HG03558 (cell line): ENCODE measurements at regions not wholly inside any gene's neighbourhood (a gene's known extent, or its start where the extent isn't known, plus 50 kb on each side); places are given as distances from the start of the nearest gene placed in this dataset.
"Not testable (repeated sequence)": the region's sequence is repeated elsewhere in the genome, so short reads cannot be mapped to it uniquely, and the experiment has no call there.

Source experiments
- ATAC-seq: cut with Tn5 transposase; IDR thresholded peaks from one replicate; pipeline ENCODE4 v1.9.1; 2021; ENCODE audit warnings: moderate number of reproducible peaks; ENCODE audit not compliant: unreplicated experiment; ENCODE audit errors: extremely low read depth

- not testable (repeated sequence) for ATAC-seq
Observed at GRCh38 chr3:103531327-103531726, 1096.5 kb downstream of the ZPLD1 start.

- no peak for ATAC-seq
Observed at GRCh38 chr3:103532986-103533385, 1098.2 kb downstream of the ZPLD1 start.

GRCh38 chr3:103554451-103554850 is 1119.6 kb downstream of the ZPLD1 start:
- no peak for ATAC-seq

DNA sequence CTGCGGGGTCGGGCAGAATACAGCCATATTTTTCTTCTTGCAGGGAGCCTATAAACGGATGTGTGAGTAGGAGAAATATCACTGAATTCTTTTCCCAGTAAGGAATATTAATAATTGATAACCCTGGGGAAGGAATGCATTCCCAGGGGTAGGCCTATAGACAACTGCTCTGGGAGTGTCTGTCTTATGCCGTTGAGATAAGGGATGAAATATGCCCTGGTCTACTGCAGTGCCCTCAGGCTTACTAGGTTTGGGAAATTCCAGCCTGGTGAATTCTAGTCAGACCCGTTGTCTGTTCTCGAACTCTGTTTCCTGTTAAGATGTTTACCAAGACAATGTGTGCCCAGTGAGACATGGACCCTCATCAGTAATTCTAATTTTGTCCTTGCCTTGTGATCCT is 1129.3 kb downstream of the ZPLD1 start:
- not testable (repeated sequence) for ATAC-seq

DNA sequence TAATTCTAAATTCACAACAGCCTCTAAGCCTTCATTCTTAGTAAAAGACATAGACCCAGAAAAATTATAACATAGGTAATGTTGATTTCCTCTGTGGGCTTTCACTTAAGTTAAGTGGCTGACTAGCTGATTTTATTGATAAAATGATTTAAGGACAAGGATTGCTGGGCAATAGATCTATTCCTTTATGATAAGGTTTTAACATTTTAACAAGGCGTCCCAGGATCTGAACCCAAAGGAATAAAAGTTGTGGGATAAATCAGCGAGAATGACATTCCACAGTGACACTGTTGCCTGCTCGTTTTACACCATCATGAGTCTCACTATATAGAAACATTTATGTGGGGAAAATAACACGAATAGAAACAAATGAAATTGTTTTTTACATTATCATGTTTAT is 1151.0 kb downstream of the ZPLD1 start:
- no peak for ATAC-seq

DNA sequence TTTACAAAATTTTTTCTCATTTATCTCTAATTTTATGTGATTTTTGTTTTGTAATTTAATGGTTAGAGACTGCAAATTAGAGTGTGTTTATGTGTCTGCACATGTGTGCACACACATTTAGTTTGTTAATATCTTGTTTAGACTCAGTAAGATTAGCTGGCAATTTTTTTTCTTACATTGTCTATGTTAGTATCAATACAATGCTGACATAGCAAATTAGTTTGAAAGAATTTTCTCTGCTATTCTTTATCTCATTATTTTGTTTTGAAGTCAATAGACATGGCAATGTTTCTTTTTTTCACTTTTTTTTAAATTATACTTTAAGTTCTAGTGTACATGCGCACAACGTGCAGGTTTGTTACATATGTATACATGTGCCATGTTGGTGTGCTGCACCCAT is 1155.0 kb downstream of the ZPLD1 start:
- ATAC-seq = no peak

DNA sequence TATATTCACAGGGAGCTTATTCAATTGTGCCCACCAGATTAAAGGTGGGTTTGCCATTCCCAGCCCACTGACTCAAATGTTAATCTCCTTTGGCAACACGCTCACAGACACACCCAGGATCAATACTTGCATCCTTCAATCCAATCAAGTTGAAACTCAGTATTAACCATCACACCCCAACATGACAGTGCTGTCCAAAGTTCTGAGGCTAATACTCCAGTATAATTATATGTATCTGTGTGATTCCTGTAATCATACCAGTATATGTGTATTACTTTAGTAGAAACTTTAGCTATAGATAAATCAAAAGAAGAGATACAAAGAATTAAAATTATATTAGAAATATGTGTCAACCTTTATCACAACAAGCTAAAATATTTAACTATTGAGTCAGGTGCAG is 1166.0 kb downstream of the ZPLD1 start:
- no peak for ATAC-seq

- no peak for ATAC-seq
Observed at GRCh38 chr3:103601666-103602065, 1166.9 kb downstream of the ZPLD1 start.

GRCh38 chr3:103609472-103609871 is 1174.7 kb downstream of the ZPLD1 start:
- ATAC-seq = no peak

GRCh38 chr3:103613397-103614156 is 1178.8 kb downstream of the ZPLD1 start:
- ATAC-seq = no peak

DNA sequence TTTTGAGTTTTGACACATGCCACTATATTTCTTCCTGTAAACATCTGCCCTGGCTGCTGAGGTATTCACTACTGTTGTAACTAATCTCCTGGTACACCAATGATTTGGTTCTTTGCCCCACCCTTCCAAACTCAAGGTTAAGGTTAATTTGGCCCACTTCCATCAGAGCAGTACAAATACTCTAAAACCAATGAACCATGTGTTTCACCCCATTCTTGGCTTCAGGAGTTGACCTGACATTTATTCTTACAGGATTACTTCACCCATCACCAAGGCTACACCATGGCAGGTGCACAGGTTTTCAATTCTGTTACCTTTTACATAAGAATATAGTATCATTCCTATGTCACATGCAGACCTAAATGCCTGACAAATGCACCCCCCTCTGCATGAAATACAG is 1179.9 kb downstream of the ZPLD1 start:
- ATAC-seq = no peak

DNA sequence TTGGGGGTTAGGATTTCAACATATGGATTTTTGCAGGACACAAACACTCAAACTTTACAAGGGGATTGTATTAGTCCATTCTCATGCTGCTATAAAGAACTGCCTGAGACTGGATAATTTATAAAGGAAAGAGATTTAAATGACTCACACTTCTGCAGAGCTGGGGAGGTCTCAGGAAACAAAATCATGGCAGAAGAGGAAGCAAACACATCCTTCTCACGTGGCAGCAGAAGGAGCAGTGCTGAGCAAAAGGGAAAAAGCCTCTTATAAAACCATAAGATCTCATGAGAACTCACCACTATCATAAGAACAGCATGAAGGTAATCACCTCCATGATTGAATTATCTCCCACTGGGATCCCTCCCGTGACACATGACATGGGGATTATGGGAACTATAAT is 1183.1 kb downstream of the ZPLD1 start:
- no peak for ATAC-seq

DNA sequence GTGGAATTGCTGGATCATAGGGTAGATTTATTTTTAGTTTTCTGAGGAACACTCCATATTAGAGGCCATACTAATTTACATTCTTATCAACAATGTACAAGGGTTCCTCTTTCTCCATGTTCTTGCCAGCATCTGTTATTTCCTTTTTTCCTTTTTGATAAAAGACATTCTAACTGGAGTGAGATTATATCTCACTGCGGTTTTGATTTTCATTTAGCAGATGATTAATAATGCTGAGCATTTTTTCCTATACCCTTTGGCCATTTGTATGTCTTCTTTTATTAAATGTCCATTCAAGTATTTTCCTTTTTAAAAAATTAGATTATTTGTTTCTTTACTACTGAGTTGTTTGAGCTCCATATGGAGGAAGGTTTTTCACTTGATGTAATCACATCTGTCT is 1189.5 kb downstream of the ZPLD1 start:
- ATAC-seq = no peak

GRCh38 chr3:103629391-103629790 is 1194.6 kb downstream of the ZPLD1 start:
- ATAC-seq = no peak

GRCh38 chr3:103644450-103644849 is 1209.6 kb downstream of the ZPLD1 start:
- ATAC-seq = no peak

- no peak for ATAC-seq
Observed at GRCh38 chr3:103653996-103654395, 1219.2 kb downstream of the ZPLD1 start.

DNA sequence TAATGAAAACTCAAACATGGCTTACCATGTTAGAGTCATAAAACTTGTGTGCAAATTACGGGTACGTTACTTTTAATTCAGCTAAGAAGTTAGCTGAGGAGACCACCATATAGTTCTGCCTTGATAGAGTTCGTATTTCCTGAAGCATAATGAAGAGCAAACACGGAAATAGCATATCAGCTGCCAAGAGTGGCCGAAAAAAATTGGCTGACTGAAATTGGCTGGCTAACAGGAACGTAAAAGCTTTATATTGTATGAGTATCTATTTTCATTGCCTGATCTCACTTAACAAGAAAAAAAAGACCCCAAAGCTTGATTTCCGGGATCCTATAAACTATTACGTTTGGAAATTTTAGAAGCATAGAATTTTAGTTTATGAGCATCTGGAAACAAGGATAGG is 1222.9 kb downstream of the ZPLD1 start:
- no peak for ATAC-seq

DNA sequence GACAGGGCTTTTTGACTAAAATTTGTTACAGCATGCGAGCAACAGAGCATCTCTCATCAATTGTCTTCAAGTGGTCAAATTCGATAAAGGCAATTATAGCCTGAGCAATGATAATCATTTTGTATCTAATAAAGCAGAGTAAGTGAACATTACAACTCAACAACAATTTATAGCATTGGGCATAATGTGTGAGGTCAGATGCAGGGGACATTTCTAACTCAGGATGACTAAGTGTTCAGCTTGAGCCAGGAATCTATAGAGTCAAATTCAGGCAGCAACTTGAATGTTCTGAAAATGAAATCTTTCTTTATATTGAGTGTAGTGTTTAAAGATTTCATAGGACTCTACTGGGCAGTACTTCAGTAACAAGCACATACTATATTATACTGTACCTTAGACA is 1226.0 kb downstream of the ZPLD1 start:
- no peak for ATAC-seq

- no peak for ATAC-seq
Observed at GRCh38 chr3:103662591-103662990, 1227.8 kb downstream of the ZPLD1 start.

GRCh38 chr3:103672346-103672745 is 1237.5 kb downstream of the ZPLD1 start:
- no peak for ATAC-seq

DNA sequence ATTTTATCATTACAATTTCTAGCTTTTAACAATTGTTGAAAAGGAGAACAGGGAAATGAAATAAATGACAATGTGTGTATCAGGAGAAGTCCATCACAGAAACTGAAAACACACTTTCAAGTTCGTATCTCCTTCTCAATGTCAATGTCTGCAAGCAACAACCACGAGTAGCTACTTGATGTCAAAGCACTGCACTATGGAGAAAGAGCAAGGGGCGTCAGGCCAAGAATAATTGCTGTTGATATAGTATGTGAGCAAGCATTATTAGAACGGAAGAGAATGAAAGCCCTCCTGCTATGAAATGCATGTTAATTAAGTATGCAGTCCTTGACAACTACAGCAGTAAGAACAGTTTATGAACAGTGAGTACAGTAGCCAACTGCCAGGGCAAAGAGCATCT is 1250.1 kb downstream of the ZPLD1 start:
- ATAC-seq = no peak

GRCh38 chr3:103685939-103686338 is 1251.1 kb downstream of the ZPLD1 start:
- no peak for ATAC-seq
